ENCODE measurements at regions not wholly inside any gene's neighbourhood (a gene's known extent, or its start where the extent isn't known, plus 50 kb on each side); places are given as distances from the start of the nearest gene placed in this dataset.

DNA sequence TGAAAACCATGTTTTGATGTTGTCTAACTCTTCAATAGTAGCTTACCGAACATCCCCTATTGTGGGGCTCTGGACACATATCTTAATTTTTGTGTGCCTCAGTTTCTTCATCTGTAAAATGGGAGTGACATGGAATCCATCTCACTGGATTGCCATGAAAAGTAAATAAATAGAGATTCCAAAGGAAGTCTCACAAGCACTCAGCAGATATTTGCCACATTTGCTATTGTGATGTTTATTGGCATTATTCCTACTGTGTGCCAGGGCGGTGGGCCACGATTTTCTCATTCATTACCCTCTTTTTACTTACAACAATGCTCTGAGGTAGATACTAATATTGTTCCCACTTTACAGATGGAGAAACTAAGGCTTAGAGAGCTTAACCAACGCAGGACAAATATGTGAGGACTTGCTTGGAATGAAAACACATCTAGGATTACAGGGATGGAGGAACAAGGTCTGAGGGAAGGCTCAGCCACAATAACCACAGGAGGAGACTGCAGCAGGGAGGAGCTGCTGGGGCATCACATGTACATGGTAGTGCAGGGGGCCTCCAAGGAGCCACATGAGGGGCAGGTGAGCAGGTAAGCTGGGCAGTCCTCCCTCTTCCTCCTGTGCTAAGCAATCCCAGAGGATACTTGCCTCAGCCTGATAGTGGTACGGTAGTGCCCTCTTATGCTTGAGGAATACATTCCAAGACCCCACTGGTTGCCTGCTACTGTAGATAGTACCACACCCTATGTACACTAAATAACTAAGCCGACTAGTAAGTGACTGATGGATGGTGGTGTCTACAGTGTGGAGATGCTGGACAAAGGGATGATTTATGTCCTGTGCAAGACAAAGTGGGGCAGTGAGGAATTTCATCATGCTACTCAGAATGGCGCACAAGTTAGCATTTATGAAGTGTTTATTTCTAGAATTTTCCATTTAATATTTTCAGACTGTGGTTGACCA lies 176.9 kb downstream of the FOXA2 start:
- TF ChIP-seq, protein P1, sequence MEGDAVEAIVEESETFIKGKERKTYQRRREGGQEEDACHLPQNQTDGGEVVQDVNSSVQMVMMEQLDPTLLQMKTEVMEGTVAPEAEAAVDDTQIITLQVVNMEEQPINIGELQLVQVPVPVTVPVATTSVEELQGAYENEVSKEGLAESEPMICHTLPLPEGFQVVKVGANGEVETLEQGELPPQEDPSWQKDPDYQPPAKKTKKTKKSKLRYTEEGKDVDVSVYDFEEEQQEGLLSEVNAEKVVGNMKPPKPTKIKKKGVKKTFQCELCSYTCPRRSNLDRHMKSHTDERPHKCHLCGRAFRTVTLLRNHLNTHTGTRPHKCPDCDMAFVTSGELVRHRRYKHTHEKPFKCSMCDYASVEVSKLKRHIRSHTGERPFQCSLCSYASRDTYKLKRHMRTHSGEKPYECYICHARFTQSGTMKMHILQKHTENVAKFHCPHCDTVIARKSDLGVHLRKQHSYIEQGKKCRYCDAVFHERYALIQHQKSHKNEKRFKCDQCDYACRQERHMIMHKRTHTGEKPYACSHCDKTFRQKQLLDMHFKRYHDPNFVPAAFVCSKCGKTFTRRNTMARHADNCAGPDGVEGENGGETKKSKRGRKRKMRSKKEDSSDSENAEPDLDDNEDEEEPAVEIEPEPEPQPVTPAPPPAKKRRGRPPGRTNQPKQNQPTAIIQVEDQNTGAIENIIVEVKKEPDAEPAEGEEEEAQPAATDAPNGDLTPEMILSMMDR (IDR thresholded peaks at IDR 0.05), result no peak
- no peak for TF ChIP-seq POLR2A (IDR thresholded peaks at IDR 0.05)
